Panc1 (cell line): ENCODE measurements at regions not wholly inside any gene's neighbourhood (a gene's known extent, or its start where the extent isn't known, plus 50 kb on each side); places are given as distances from the start of the nearest gene placed in this dataset.

Experiments
- CTCF ChIP-seq: fragments of 450-650 bp; IDR thresholded peaks from 2 replicates; pipeline ENCODE4 v1.5.1; 2017; ENCODE audit warnings: mild to moderate bottlenecking
- POLR2AphosphoS5 ChIP-seq: IDR thresholded peaks from 2 replicates; pipeline ENCODE4 v1.6.1; 2012; ENCODE audit warnings: mild to moderate bottlenecking, low read depth, low read length, moderate library complexity
- REST ChIP-seq, 2 experiments: IDR thresholded peaks; 2 replicates each; pipeline ENCODE4 v1.6.1; 2011 to 2012; ENCODE audit warnings: low read depth in 2 of 2, control low read depth in 1 of 2, low read length in 1 of 2, mild to moderate bottlenecking in 1 of 2, moderate library complexity in 1 of 2; ENCODE audit not compliant: insufficient read depth in 1 of 2
- SIN3A ChIP-seq: IDR thresholded peaks from 2 replicates; pipeline ENCODE4 v1.6.1; 2012; ENCODE audit warnings: low read depth, mild to moderate bottlenecking, low read length, moderate library complexity, borderline replicate concordance; ENCODE audit not compliant: insufficient read depth

GRCh38 chr13:28555096-28555495 lies 60.2 kb upstream of the FLT1 start:
- no peak for TF ChIP-seq REST (IDR thresholded peaks at IDR 0.05; ENCODE audit: insufficient read depth in 1 of 2, low read depth in 2 of 2, low read length in 1 of 2)
- no peak for TF ChIP-seq CTCF
- TF ChIP-seq SIN3A: no peak
- no peak for TF ChIP-seq POLR2AphosphoS5
